ENCODE measurements at regions not wholly inside any gene's neighbourhood (a gene's known extent, or its start where the extent isn't known, plus 50 kb on each side); places are given as distances from the start of the nearest gene placed in this dataset.

DNA sequence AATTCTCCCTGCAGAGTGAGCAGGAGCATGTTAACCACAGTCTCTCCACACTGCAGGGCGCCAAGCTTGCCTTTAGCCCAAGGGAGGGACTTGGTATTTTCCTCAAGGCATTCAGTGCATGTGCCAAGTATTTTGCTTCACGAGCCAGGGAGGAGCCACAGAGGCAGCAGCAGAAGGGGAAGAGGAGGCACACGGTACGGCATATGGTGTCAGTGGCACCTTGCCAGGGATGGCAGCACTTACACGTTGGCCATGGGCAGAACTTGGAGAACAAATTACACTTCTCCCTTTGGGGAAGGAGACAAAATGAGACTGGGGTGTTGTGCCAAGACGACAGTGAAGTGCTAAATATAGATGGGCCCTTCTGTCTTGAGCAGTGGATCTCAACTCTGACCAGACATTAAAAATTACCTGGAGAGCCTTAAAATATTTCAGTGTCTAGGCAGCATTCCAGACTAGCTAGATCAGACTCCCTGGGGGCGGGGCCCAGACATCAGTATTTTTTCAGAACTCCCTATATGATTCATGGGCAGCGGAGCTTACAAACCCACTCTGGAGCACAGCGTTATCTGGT is 155.8 kb downstream of the DRD1 start:
- no peak for TF ChIP-seq CTCF (IDR thresholded peaks at IDR 0.05; ENCODE audit: extremely low read depth, missing control alignments)
- no peak for DNase-seq (ENCODE audit: low spot score)

DNA sequence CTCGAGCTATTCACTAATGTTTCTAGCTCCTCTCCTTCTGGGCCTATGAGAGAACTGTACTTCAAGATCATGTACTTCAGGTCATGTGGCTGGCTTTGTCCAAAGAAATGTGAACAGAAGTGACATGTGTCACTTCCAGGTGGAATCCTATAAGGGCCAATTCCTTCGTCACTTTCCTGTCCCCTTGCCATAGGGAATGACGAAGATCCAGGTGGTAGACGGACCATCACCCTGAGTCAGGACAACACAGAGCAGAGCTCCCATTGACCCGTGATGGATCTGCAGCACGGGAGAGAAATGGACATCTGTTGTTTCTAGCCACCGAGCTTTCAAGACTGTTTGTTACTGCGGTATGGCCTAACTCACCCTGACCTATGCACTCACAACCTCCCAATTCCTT is 157.0 kb downstream of the DRD1 start:
- no peak for TF ChIP-seq CTCF (IDR thresholded peaks at IDR 0.05; ENCODE audit: extremely low read depth, missing control alignments)
- no peak for DNase-seq (ENCODE audit: low spot score)

DNA sequence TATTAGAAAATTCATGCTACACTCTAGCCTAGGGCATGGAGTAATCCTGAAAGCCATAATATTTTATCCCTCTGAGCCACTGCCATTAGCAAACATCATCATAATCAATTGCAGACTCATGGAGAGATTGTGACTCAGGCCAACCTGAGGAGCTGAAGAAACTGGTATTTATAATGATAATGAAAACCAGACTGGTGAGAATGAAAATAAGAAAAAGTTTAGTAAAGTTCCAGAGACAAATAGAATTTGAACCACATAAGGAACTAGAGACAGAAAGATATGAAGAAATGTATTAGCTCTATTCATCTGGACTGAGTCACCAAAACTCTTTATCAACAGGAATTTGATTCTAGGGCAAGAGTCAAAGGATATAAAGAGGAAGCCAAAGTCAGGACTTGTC is 158.7 kb downstream of the DRD1 start:
- DNase-seq (ENCODE audit: low spot score): no peak
- TF ChIP-seq CTCF (IDR thresholded peaks at IDR 0.05; ENCODE audit: extremely low read depth, missing control alignments): no peak

GRCh38 chr5:175284806-175285205 is 159.2 kb downstream of the DRD1 start:
- no peak for TF ChIP-seq CTCF (IDR thresholded peaks at IDR 0.05; ENCODE audit: extremely low read depth, missing control alignments)
- no peak for DNase-seq (ENCODE audit: low spot score)

- DNase-seq (ENCODE audit: low spot score): no peak
Observed at GRCh38 chr5:175282611-175283225, 161.3 kb downstream of the DRD1 start.

GRCh38 chr5:175281714-175282113 is 162.3 kb downstream of the DRD1 start:
- TF ChIP-seq CTCF (IDR thresholded peaks at IDR 0.05; ENCODE audit: extremely low read depth, missing control alignments): no peak
- DNase-seq (ENCODE audit: low spot score): no peak

More at GRCh38 chr5:175282611-175283225, 161.3 kb downstream of the DRD1 start:
- no peak for TF ChIP-seq CTCF (IDR thresholded peaks at IDR 0.05; ENCODE audit: extremely low read depth, missing control alignments)

DNA sequence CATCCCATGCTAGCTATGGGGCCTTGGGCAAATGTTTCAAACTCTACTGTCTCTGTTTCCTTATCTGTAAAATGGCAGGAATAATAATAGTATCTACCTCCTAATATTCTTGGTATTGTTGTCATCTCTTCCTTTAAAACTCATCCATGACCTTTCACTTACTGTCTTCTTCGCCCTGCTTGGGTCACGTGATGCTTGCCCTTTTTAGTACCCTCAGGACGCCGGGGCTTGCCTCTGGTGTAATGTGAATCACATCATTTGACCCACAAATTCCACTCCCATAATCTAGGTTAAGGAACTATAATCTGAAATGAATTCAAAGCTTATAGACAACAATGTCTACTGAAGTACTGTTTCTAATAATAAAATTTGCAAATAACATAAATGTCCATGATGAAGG is 162.7 kb downstream of the DRD1 start:
- no peak for TF ChIP-seq CTCF (IDR thresholded peaks at IDR 0.05; ENCODE audit: extremely low read depth, missing control alignments)
- DNase-seq (ENCODE audit: low spot score): no peak

All from GM20000 (cell line).